DMS153 treated with DMSO at 0.1 percent for 48 hours (cell line): ENCODE measurements at regions not wholly inside any gene's neighbourhood (a gene's known extent, or its start where the extent isn't known, plus 50 kb on each side); places are given as distances from the start of the nearest gene placed in this dataset.

Experiments
- DNase-seq: peaks from one replicate; lab custom pipeline; 2025; ENCODE audit not compliant: unreplicated experiment; lab: John Stamatoyannopoulos, UW

GRCh38 chr16:87075319-87075860 lies 241.8 kb downstream of the C16orf95 start:
- DNase-seq, result no peak

DNA sequence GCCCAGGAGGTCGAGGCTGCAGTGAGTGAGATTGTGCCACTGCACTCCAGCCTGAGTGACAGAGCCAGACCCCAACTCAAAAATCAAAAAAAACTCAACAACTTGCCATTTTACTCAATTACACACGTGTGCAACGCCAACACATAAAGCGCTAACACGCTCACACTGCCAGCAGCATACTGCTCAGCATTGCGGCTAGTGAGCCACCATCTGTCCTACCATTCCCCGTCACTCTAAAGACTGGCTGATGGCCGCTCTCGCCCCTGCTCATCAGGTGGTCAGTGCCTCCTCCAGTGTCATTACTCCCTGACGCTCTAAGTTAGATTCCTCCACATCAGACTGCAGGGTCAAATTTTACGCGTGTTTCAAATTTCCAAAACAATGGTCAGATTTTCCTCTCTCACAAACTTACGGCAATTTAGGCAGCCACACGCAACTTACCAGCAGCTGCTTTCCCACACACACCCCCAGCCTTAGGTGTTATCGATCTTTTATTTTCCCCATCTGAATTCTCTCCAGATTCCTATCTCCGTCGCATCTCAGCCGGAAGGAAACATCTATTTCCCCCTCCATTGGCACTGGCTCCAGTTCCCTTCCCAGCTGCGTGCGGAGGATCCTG lies 240.8 kb downstream of the C16orf95 start:
- no peak for DNase-seq

GRCh38 chr16:87076950-87077749 lies 240.0 kb downstream of the C16orf95 start:
- peak; percentile 8 for DNase-seq

GRCh38 chr16:87077750-87078127 lies 239.5 kb downstream of the C16orf95 start:
- DNase-seq, result no peak

DNA sequence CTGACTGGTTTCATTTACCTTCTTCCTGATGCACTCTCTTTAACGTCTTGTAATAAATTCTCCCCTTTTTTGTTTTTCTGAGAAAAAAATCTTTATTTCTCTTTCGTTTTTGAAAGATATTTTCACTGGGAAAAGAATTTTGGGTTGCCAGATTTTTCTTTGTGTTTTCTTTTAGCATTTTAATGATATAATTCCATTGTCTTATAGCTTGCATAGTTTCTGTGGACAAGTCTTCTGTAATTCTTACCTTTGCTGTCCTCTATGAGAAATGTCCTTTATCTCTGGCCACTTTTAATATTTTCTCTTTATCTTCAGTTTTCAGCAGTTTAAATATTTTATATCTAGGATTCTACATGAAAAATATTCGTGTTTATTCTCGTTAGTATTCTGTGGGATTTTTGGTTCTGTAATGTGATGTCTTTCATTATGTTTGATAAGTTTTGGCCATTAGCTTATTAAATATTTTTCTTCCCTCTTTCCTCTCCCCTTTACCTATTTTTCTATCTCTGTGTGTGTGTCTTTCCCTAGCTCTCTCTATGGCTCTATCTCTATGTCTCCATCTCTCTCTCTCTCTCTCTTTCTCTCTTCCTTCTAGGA lies 236.5 kb downstream of the C16orf95 start:
- DNase-seq, result no peak

DNA sequence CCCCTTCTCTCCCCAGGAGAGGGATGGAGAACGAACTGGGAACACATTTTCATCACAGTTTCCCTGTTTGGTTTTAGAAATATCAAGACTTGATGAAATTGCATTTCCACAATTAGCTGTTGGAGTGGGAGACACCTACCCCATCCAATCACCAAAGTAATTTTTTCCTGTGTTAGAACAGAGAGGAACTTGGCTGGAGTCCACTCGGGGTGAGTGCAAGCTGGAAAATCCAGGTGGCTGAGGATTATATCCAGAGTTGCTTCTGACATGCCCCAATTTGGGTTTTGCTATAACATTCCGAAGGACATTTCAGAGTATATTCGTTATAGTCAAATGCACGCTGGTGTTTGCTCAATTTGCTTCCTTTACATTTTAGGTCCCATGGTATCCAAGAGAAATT lies 231.8 kb downstream of the C16orf95 start:
- no peak for DNase-seq

DNA sequence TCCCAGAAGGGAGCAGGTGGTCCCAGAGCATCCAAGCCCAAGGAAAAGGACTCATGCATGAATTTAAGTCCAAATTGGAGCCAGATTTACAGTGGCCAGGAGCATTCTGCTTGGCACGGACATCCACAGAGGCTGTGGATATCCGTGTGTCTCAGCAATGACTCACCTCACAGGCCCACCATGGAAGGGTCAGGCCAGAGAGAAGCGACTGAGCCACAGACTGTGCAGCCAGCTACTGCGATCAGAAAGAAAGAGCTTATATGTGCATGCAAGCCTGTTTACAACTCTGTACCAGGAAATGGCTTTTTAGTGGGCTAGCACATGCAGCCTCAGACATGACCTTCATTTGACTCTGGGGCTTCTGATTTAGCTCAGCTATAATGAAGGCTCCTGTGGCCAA lies 231.0 kb downstream of the C16orf95 start:
- DNase-seq, result no peak

GRCh38 chr16:87086575-87086974 lies 230.6 kb downstream of the C16orf95 start:
- no peak for DNase-seq

DNA sequence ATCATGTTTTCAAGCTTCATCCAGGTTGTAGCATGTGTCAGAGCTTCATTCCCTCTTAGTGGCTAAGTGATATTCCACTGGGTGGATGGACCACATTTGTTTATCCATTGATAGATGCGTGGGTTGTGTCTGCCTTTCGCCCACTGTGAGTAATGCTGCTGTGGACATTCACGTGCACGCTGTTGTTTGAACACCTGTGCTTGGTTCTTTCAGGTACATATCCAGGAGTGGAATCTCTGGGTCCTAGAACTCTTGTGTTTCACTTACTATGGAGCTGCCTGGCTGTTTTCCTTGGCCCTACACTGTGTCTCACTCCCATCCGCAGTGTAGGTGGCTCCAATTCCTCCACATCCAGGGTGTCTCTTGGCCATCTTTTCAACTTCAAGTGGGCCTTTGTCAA lies 224.2 kb downstream of the C16orf95 start:
- DNase-seq, result no peak

- DNase-seq, result no peak
Observed at GRCh38 chr16:87093804-87094555, 223.2 kb downstream of the C16orf95 start.

GRCh38 chr16:87094556-87094865 lies 222.7 kb downstream of the C16orf95 start:
- no peak for DNase-seq

DNA sequence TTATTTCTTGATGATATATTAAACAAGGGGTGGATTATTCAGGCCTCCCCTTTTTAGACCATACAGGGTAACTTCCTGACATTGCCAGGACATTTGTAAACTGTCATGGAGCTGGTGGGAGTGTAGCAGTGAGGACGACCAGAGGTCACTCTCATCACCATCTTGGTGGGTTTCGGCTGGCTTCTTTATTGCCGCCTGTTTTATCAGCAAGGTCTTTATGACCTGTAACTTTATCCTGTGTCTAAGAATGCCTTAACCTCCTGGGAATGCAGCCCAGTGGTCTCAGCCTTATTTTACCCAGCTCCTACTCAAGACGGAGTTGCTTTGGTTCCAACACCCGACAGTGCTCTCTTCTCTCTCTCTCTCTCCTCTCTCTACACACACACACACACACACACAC lies 221.9 kb downstream of the C16orf95 start:
- DNase-seq, result no peak

- no peak for DNase-seq
Observed at GRCh38 chr16:87096746-87097333, 220.4 kb downstream of the C16orf95 start.

- no peak for DNase-seq
Observed at GRCh38 chr16:87098361-87098760, 218.8 kb downstream of the C16orf95 start.

GRCh38 chr16:87098976-87099720 lies 218.0 kb downstream of the C16orf95 start:
- no peak for DNase-seq

DNA sequence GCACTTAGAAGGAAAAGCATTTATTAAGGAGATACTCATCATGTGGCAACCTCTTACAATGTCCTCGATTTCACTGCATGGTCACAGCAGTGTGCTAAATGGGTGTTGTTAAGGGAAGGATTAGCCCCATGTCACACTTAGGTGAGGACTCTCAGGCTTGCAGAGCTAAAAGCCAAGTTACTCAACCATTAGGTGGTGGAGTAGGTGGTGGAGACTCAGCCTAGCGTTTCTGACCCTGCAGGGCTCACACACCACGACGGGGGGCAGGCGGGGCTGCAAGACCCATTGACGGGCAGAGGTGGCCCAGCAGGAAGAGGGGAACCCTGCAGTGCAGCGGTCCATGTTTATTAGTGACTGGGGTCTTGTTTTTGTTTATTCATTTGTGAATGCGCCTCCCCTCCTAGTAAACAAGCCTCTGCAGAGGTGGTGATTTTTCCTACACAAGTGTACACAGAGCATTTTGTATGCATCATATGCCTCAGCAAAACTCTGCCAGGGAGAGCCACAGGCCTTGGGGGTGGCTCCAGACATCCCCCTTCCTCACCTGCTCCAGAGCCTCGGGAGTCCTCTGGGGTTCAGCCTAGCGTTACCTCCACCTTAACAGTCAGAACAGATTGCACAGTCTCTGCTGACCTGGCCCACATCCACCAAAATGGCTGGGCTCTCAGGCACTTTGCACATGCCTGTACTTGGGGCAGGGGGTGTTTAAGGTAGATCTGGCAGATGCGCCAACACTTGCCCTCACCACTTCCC lies 216.7 kb downstream of the C16orf95 start:
- no peak for DNase-seq

DNA sequence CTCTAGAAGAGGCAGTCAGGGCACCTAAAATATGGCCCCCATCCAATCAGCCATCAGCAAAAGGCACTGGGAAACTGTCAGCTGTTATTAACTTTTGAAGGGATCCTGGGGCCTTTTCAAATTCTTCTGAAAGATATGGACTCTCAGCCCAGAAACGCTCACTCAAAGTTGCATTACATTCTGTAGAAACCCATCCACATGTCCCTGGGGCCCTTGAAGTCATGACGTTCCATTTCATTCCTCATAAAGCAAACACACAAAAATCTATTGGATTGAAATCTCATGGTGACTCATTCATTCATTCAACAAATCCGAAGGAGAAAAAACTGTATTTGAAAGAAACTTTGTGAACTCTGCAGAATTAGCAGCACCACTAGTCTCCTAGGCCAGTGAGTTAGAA lies 215.3 kb downstream of the C16orf95 start:
- DNase-seq, result no peak

- DNase-seq, result no peak
Observed at GRCh38 chr16:87107201-87107600, 210.0 kb downstream of the C16orf95 start.

- no peak for DNase-seq
Observed at GRCh38 chr16:87108278-87108677, 208.9 kb downstream of the C16orf95 start.

DNA sequence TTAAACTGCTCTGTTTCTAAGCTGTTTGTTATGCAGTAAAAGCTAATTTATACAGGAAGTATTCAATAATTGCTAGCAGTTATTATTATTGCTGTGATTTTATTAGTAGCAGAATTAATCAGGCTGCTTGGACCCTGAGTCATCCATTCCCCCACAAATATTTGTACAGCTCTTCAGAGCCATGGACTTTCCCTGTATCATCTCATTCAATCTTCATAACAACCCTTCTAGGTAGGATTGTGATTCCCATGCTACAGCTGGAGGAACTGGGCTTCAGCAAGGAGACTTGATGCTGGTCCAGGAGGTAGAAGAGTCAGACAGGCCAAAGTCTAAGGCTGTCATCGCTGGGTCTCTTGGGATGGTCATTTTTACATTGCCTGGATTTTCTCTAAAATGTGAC lies 208.3 kb downstream of the C16orf95 start:
- DNase-seq, result no peak
